Activated CD4-positive, alpha-beta memory T cell treated with anti-CD3 and anti-CD28 coated beads for 36 hours (primary cell): ENCODE measurements at regions not wholly inside any gene's neighbourhood (a gene's known extent, or its start where the extent isn't known, plus 50 kb on each side); places are given as distances from the start of the nearest gene placed in this dataset.
"Not testable (repeated sequence)": the region's sequence is repeated elsewhere in the genome, so short reads cannot be mapped to it uniquely, and the experiment has no call there.

ENCODE experiments used
- CTCF ChIA-PET: fragments of 350-600 bp; sonication (Branson Sonifier 250); formaldehyde crosslinking; loops from one replicate; lab custom pipeline; 2021; ENCODE audit warnings: antibody characterized with exemption, inconsistent platforms; lab: Charles Lee
- POLR2A ChIA-PET: fragments of 350-600 bp; sonication (Branson Sonifier 250); formaldehyde crosslinking; loops from one replicate; lab custom pipeline; 2021; ENCODE audit warnings: antibody characterized with exemption; lab: Charles Lee
- DNase-seq: peaks from one replicate; pipeline ENCODE4 v3.0.0-alpha.2; 2020
- H3K27ac Mint-ChIP-seq: one replicate; pipeline ENCODE4 v1.8.0; 2021; ENCODE audit warnings: mixed read lengths
- H3K27me3 Mint-ChIP-seq: one replicate; pipeline ENCODE4 v1.8.0; 2021; ENCODE audit warnings: mixed read lengths
- H3K36me3 Mint-ChIP-seq: one replicate; pipeline ENCODE4 v1.8.0; 2021; ENCODE audit warnings: mixed read lengths
- H3K4me1 Mint-ChIP-seq: one replicate; pipeline ENCODE4 v1.8.0; 2021; ENCODE audit warnings: low read depth, mixed read lengths
- H3K4me3 Mint-ChIP-seq: one replicate; pipeline ENCODE4 v1.8.0; 2021; ENCODE audit warnings: mild to moderate bottlenecking, mixed read lengths
- H3K9me3 Mint-ChIP-seq: one replicate; pipeline ENCODE4 v1.8.0; 2021; ENCODE audit warnings: mixed read lengths
- intact Hi-C: fragments of 100-400 bp; cut with micrococcal nuclease; formaldehyde crosslinking; loops from one replicate; pipeline ENCODE4 v1.15.1; 2023

- ChIA-PET CTCF (no interaction called here), POLR2A (no interaction called here)
- Mint-ChIP-seq H3K9me3 (no peaks in the 10 kb centered on the region), H3K27ac (no peak overlapping the region), H3K4me1 (no peaks in the 10 kb centered on the region), H3K36me3 (no peaks in the 10 kb centered on the region), H3K27me3 (no peaks in the 10 kb centered on the region), H3K4me3 (no peak overlapping the region)
- intact Hi-C loops, result no loop called here
- no peak for DNase-seq
Measured at GRCh38 chr9:17870722-17871121, 291.9 kb downstream of the SH3GL2 start.

GRCh38 chr9:17871213-17871890 lies 292.5 kb downstream of the SH3GL2 start:
- POLR2A ChIA-PET, result no interaction called here
- H3K4me3 Mint-ChIP-seq, result no peak overlapping the region
- no peaks in the 10 kb centered on the region for H3K36me3 Mint-ChIP-seq
- intact Hi-C loops, result no loop called here
- no peak overlapping the region for H3K27ac Mint-ChIP-seq
- CTCF ChIA-PET, result no interaction called here
- H3K4me1 Mint-ChIP-seq, result no peaks in the 10 kb centered on the region
- no peak for DNase-seq
- no peaks in the 10 kb centered on the region for H3K27me3 Mint-ChIP-seq
- H3K9me3 Mint-ChIP-seq, result no peaks in the 10 kb centered on the region

DNA sequence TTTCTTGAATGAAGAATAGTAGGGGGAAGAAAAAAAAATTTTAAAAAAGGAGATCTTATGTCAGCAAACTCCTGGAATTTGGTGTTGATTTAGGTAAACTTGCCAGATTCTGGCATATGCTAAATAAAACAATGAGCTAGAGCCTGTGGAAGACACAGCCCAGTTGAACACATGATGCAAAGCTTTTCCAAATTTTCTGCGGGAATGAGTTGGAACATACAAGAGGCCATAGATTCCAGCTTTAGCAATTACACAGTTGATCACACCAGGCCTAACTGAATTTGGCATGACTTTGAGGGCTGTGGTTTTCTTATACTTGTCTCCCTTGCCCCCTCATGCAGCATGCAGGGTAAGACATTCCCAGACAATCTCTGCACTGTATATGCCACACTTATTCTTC lies 297.0 kb downstream of the SH3GL2 start:
- Mint-ChIP-seq H3K27ac (no peak overlapping the region), H3K36me3 (no peaks in the 10 kb centered on the region), H3K9me3 (no peaks in the 10 kb centered on the region), H3K27me3 (no peaks in the 10 kb centered on the region), H3K4me3 (no peak overlapping the region), H3K4me1 (no peaks in the 10 kb centered on the region)
- ChIA-PET CTCF (no interaction called here), POLR2A (no interaction called here)
- intact Hi-C loops, result no loop called here
- no peak for DNase-seq

GRCh38 chr9:17876687-17877086 lies 297.8 kb downstream of the SH3GL2 start:
- no peak overlapping the region for H3K27ac Mint-ChIP-seq

GRCh38 chr9:17878810-17879370 lies 300.0 kb downstream of the SH3GL2 start:
- intact Hi-C loops, result no loop called here
- no peak overlapping the region for H3K27ac Mint-ChIP-seq
- no peaks in the 10 kb centered on the region for H3K27me3 Mint-ChIP-seq
- CTCF ChIA-PET, result no interaction called here
- no peaks in the 10 kb centered on the region for H3K4me1 Mint-ChIP-seq
- no peaks in the 10 kb centered on the region for H3K36me3 Mint-ChIP-seq
- no peaks in the 10 kb centered on the region for H3K9me3 Mint-ChIP-seq
- POLR2A ChIA-PET, result no interaction called here
- H3K4me3 Mint-ChIP-seq, result no peak overlapping the region
- DNase-seq, result no peak

More at GRCh38 chr9:17876687-17877086, 297.8 kb downstream of the SH3GL2 start:
- POLR2A ChIA-PET, result no interaction called here
- DNase-seq, result no peak
- intact Hi-C loops, result no loop called here
- no peaks in the 10 kb centered on the region for H3K4me1 Mint-ChIP-seq
- H3K9me3 Mint-ChIP-seq, result no peaks in the 10 kb centered on the region
- H3K27me3 Mint-ChIP-seq, result no peaks in the 10 kb centered on the region
- CTCF ChIA-PET, result no interaction called here
- no peak overlapping the region for H3K4me3 Mint-ChIP-seq
- H3K36me3 Mint-ChIP-seq, result no peaks in the 10 kb centered on the region

DNA sequence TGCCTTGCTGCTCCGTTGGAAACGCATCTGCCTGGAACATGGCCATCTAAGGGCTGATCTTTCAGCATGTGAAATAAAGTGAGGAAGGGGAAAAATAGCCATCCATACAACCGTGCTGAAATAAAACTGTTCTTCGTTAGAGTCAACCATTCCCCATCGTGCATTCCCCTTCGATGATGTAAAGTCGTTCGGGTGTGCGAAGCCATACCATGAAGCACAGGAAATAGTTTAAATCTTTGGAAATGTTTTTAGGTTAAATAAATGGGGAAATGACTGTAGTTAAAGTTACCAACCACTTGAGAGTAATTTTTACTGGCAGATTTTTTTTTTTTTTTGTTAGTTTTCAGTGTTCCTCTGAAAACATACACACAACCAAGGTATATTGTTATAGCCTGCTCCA lies 302.5 kb downstream of the SH3GL2 start:
- Mint-ChIP-seq H3K27ac (no peak overlapping the region), H3K4me1 (no peaks in the 10 kb centered on the region), H3K4me3 (no peak overlapping the region), H3K27me3 (no peaks in the 10 kb centered on the region), H3K36me3 (no peaks in the 10 kb centered on the region), H3K9me3 (no peaks in the 10 kb centered on the region)
- ChIA-PET POLR2A (no interaction called here), CTCF (no interaction called here)
- intact Hi-C loops, result no loop called here
- no peak for DNase-seq

DNA sequence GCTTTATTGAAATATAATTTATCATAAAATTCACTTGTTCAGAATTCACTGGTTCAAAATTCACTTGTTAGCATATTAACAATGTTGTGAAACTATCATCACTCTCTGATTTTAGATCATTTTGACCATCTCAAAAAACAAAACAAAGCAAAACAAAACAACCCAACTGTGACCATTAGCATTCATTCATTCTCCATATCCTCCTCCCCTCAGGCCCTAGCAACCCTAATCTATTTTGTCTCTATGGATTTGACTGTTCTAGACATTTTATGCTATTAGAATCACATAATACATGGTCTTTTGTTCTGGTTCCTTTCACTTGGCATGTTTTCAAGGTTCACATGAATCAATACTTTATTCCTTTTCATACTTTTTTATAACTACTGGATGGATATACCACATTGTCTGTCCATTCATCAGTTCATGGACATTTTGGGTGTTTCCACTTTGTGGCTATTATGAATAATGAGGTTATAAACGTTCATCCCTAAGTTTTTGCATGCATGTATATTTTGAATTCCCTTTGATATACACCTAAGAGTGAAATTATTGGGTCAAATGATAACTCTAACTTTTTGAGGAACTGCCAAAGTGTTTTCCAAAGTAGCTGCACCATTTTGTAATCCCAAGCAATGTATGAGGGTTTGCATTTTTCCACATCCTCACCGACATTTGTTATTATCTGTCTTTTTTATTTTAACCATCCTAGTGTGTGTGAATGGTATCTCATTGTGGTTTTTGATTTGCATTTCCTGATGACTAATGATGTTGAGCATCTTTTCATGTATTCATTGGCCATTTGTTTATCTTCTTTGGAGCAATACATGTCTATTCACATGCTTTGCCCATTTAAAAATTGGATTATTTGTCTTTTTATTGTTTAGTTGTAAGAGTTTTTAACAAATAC lies 304.1 kb downstream of the SH3GL2 start:
- no peak overlapping the region for H3K4me3 Mint-ChIP-seq
- ChIA-PET CTCF (no interaction called here), POLR2A (no interaction called here)
- no peaks in the 10 kb centered on the region for H3K4me1 Mint-ChIP-seq
- H3K27me3 Mint-ChIP-seq, result no peaks in the 10 kb centered on the region
- no peak for DNase-seq
- H3K27ac Mint-ChIP-seq, result no peak overlapping the region
- no peaks in the 10 kb centered on the region for H3K9me3 Mint-ChIP-seq
- intact Hi-C loops, result no loop called here
- no peaks in the 10 kb centered on the region for H3K36me3 Mint-ChIP-seq

- CTCF ChIA-PET, result no interaction called here
- no peak overlapping the region for H3K4me3 Mint-ChIP-seq
- H3K9me3 Mint-ChIP-seq, result no peaks in the 10 kb centered on the region
- intact Hi-C loops, result no loop called here
- no peaks in the 10 kb centered on the region for H3K36me3 Mint-ChIP-seq
- no peak overlapping the region for H3K27ac Mint-ChIP-seq
- no peaks in the 10 kb centered on the region for H3K4me1 Mint-ChIP-seq
- POLR2A ChIA-PET, result interaction anchor here (0.6 kb wide), 1 partner anchor 124 kb away, joined by 3 read pairs; no protein-coding TSS in a partner anchor
- H3K27me3 Mint-ChIP-seq, result no peaks in the 10 kb centered on the region
- no peak for DNase-seq
Measured at GRCh38 chr9:17888066-17888465, 309.2 kb downstream of the SH3GL2 start.

DNA sequence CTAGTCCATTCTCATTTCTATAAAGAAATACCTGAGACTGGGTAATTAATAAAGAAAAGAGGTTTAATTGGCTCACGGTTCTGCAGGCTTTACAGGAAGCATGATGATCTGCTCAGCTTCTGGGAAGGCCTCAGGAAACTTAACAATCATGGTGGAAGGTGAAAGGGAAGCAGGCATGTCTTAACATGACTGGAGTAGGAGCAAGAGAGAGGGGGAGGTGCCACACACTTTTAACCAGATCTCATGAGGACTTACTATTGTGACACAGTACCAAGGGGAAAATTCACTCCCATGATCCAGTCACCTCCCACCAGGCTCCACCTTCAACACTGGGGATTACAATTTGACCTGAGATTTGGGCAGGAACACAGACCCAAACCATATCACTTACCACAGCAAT lies 310.1 kb downstream of the SH3GL2 start:
- H3K27me3 Mint-ChIP-seq, H3K9me3 Mint-ChIP-seq, H3K4me1 Mint-ChIP-seq, DNase-seq, H3K4me3 Mint-ChIP-seq, POLR2A ChIA-PET, H3K27ac Mint-ChIP-seq, intact Hi-C loops, CTCF ChIA-PET, H3K36me3 Mint-ChIP-seq: not testable (repeated sequence)

DNA sequence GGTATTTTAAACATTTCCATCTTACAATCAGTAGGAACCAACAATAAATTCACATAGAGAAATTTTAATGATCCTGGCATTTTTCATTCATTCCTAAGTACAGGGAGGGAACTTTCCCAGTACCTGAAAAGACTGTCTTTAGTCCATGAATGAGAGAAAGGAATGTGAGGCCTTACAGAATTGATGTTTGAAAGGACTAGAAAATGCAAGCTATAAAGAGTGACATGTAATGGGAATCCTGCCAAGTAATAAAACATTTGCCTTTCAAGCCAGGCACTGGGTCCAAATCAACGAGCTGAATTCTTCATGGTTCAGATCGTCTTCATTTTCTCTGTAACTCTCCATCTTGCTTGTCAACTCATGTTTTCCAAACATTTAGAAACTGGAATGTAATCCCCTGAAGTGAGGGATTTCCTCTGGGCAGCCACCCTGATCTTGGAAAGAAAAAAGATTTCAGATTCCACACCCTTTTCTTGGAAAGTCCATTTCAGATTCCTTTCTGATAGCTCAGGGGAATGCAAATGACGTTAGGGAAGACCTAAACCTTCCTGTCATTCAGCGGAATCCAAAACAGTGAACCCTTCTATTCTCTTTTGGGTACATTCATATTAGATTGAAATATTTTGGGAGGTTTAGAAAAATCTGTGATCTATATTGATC lies 315.8 kb downstream of the SH3GL2 start:
- H3K27me3 Mint-ChIP-seq, result no peaks in the 10 kb centered on the region

GRCh38 chr9:17900606-17901005 lies 321.7 kb downstream of the SH3GL2 start:
- intact Hi-C loops, result no loop called here
- DNase-seq, result no peak
- POLR2A ChIA-PET, result no interaction called here
- Mint-ChIP-seq H3K4me3 (no peak overlapping the region), H3K27ac (no peak overlapping the region), H3K9me3 (no peaks in the 10 kb centered on the region), H3K4me1 (no peaks in the 10 kb centered on the region), H3K36me3 (no peaks in the 10 kb centered on the region), H3K27me3 (peaks cover 4% of the 10 kb centered on the region)
- CTCF ChIA-PET, result no interaction called here

More for the DNA sequence above, 315.8 kb downstream of the SH3GL2 start:
- Mint-ChIP-seq H3K9me3 (no peaks in the 10 kb centered on the region), H3K36me3 (no peaks in the 10 kb centered on the region), H3K27ac (no peak overlapping the region), H3K4me3 (no peak overlapping the region), H3K4me1 (no peaks in the 10 kb centered on the region)
- intact Hi-C loops, result no loop called here
- no peak for DNase-seq
- ChIA-PET POLR2A (no interaction called here), CTCF (no interaction called here)

GRCh38 chr9:17905366-17905765 lies 326.5 kb downstream of the SH3GL2 start:
- Mint-ChIP-seq H3K4me3 (no peak overlapping the region), H3K27ac (no peak overlapping the region), H3K9me3 (no peaks in the 10 kb centered on the region), H3K27me3 (peaks cover 16% of the 10 kb centered on the region), H3K4me1 (no peaks in the 10 kb centered on the region), H3K36me3 (no peaks in the 10 kb centered on the region)
- ChIA-PET CTCF (no interaction called here), POLR2A (no interaction called here)
- no peak for DNase-seq
- intact Hi-C loops, result no loop called here
